Caco-2 (cell line): ENCODE measurements at regions not wholly inside any gene's neighbourhood (a gene's known extent, or its start where the extent isn't known, plus 50 kb on each side); places are given as distances from the start of the nearest gene placed in this dataset.

Source experiments
- BruUV-seq: library from RNA; stranded (reverse); fragments of 400-500 nt; replicated peaks from 2 replicates; lab custom pipeline; 2021; lab: Mats Ljungman, UMichigan
- CTCF ChIA-PET: fragments of 300-600 bp; sonication (Branson Sonifier 250); formaldehyde crosslinking; loops from one replicate; lab custom pipeline; 2022; ENCODE audit warnings: antibody characterized with exemption; lab: Charles Lee
- POLR2A ChIA-PET: fragments of 300-600 bp; sonication (Branson Sonifier 250); formaldehyde crosslinking; loops from one replicate; lab custom pipeline; 2022; ENCODE audit warnings: antibody characterized with exemption; lab: Charles Lee
- DNase-seq, 2 experiments: peaks; one replicate each; pipeline versions ENCODE4 v3.0.0 to v3.0.0-alpha.2; 2020 to 2022
- H3K27me3 ChIP-seq: replicated peaks from 2 replicates; pipeline ENCODE4 v1.6.0; 2011; ENCODE audit warnings: low read length; ENCODE audit not compliant: control insufficient read depth, insufficient read depth
- H3K36me3 ChIP-seq: 2 replicates; pipeline ENCODE4 v1.5.1; 2011; ENCODE audit warnings: low read length; ENCODE audit not compliant: control insufficient read depth, insufficient read depth
- H3K4me1 ChIP-seq: fragments of 250-450 bp; sonication (Bioruptor Pico); 2 replicates; pipeline ENCODE4 v1.5.1; 2020; ENCODE audit warnings: mild to moderate bottlenecking
- H3K4me3 ChIP-seq: 2 replicates; pipeline ENCODE4 v1.5.1; 2011; ENCODE audit warnings: low read depth, mild to moderate bottlenecking, control low read depth, low read length
- H3K9me3 ChIP-seq: fragments of 250-450 bp; sonication (Bioruptor Pico); 2 replicates; pipeline ENCODE4 v1.5.1; 2020; ENCODE audit warnings: mild to moderate bottlenecking, moderate library complexity
- H3K27ac Mint-ChIP-seq: one replicate; pipeline ENCODE4 v1.8.0; 2022; ENCODE audit warnings: mixed read lengths; ENCODE audit not compliant: unreplicated experiment
- H3K27me3 Mint-ChIP-seq: one replicate; pipeline ENCODE4 v1.8.0; 2022; ENCODE audit warnings: mixed read lengths; ENCODE audit not compliant: insufficient read depth, unreplicated experiment
- H3K36me3 Mint-ChIP-seq: one replicate; pipeline ENCODE4 v1.8.0; 2022; ENCODE audit warnings: mild to moderate bottlenecking, mixed read lengths; ENCODE audit not compliant: insufficient read depth, unreplicated experiment
- H3K4me1 Mint-ChIP-seq: one replicate; pipeline ENCODE4 v1.8.0; 2022; ENCODE audit warnings: low read depth, mixed read lengths; ENCODE audit not compliant: unreplicated experiment
- H3K4me3 Mint-ChIP-seq: one replicate; pipeline ENCODE4 v1.8.0; 2022; ENCODE audit warnings: mild to moderate bottlenecking, moderate library complexity, mixed read lengths; ENCODE audit not compliant: unreplicated experiment
- H3K9me3 Mint-ChIP-seq: one replicate; pipeline ENCODE4 v1.8.0; 2022; ENCODE audit warnings: mixed read lengths; ENCODE audit not compliant: unreplicated experiment
- intact Hi-C: fragments of 100-400 bp; cut with micrococcal nuclease; formaldehyde crosslinking; loops from one replicate; pipeline ENCODE4 v1.10.0; 2022; ENCODE audit not compliant: unreplicated experiment
- TF ChIP-seq, protein P1 (sequence below), 2 experiments: fragments of 200-600 bp in 1 of 2; IDR thresholded peaks; 1 replicate in 1 of 2; 2 replicates in 1 of 2; pipeline versions ENCODE4 v1.5.1 to v1.8.0; 2011 to 2022; ENCODE audit warnings: antibody characterized with exemption in 1 of 2, control low read depth in 1 of 2, inconsistent platforms in 1 of 2, low read depth in 1 of 2, low read length in 1 of 2, mild to moderate bottlenecking in 1 of 2, moderate library complexity in 1 of 2; ENCODE audit not compliant: insufficient read depth in 1 of 2, severe bottlenecking in 1 of 2, unreplicated experiment in 1 of 2

DNA sequence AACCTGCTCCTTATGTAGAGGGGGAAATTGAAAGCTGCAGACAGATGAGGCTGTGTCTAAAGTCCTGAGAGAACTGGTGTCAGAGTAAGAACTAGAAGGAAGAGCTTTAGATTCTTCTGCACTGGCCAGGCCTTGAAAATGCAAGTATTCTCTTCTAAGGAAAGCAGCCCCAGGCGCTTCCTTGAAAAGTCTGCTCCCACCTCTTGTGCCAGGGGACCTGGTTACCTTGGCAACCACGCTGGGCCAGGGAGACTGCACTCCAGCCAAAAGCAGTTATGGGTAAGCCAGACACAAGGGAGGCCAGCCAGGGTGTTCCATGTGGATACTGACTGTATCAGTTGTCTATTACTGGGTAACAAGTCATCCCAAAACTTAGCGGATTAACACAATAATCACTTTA lies 228.6 kb upstream of the SDK2 start:
- Histone ChIP-seq H3K9me3 (no peaks in the 10 kb centered on the region), H3K4me3 (no peak overlapping the region), H3K27me3 (no peaks in the 10 kb centered on the region), H3K36me3 (no peaks in the 10 kb centered on the region), H3K4me1 (no peaks in the 10 kb centered on the region)
- H3K4me1 Mint-ChIP-seq, result peaks cover 6% of the 10 kb centered on the region
- DNase-seq, result no peak
- no TSS peak for BruUV-seq
- intact Hi-C loops, result no loop called here
- TF ChIP-seq, protein P1, sequence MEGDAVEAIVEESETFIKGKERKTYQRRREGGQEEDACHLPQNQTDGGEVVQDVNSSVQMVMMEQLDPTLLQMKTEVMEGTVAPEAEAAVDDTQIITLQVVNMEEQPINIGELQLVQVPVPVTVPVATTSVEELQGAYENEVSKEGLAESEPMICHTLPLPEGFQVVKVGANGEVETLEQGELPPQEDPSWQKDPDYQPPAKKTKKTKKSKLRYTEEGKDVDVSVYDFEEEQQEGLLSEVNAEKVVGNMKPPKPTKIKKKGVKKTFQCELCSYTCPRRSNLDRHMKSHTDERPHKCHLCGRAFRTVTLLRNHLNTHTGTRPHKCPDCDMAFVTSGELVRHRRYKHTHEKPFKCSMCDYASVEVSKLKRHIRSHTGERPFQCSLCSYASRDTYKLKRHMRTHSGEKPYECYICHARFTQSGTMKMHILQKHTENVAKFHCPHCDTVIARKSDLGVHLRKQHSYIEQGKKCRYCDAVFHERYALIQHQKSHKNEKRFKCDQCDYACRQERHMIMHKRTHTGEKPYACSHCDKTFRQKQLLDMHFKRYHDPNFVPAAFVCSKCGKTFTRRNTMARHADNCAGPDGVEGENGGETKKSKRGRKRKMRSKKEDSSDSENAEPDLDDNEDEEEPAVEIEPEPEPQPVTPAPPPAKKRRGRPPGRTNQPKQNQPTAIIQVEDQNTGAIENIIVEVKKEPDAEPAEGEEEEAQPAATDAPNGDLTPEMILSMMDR (IDR thresholded peaks at IDR 0.05; ENCODE audit: insufficient read depth in 1 of 2, low read depth in 1 of 2, low read length in 1 of 2, severe bottlenecking in 1 of 2, unreplicated experiment in 1 of 2), result no peak
- no peaks in the 10 kb centered on the region for H3K36me3 Mint-ChIP-seq
- H3K27me3 Mint-ChIP-seq, result no peaks in the 10 kb centered on the region
- ChIA-PET POLR2A (no interaction called here), CTCF (no interaction called here)
- no peak overlapping the region for H3K27ac Mint-ChIP-seq
- no peaks in the 10 kb centered on the region for H3K9me3 Mint-ChIP-seq
- H3K4me3 Mint-ChIP-seq, result no peak overlapping the region

DNA sequence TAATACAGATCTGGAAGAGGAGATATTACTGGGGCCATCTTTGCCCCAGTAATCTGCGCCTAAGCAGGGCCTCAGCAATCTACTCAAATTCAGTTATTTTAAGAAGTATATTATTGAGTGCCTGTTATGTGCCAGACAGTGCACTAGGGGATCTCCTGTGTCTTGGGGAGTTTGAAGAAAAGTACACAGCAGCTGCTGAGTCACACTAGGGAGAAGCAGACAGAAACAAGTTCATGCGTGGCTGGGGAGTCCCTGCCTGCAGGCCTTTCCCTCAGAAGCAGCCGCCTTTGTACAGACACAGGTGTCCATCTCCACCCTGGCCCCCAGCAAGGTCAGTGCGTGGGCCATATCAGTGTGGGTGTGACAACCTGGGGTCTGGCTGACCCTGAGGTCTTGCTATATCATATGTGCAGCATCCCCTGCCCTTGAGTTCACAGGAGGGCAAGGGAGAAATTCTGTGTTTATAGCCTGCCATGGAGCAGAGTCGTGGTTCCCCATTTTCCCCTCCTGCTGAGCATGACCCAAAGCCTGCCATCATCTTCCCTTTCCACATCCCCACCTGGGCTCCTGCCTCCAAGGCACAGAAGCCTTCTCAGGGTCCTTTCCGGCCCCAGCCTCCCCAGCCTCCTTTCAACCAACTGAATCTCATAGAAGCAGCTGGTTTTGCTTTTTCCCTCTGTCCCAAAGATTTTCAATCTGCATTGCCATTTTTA lies 229.9 kb upstream of the SDK2 start:
- intact Hi-C loops, result no loop called here
- Mint-ChIP-seq H3K27me3 (peaks cover 3% of the 10 kb centered on the region), H3K27ac (no peak overlapping the region), H3K4me3 (no peak overlapping the region), H3K9me3 (no peaks in the 10 kb centered on the region), H3K36me3 (no peaks in the 10 kb centered on the region), H3K4me1 (peaks cover 6% of the 10 kb centered on the region)
- CTCF ChIA-PET, result interaction anchor here (0.7 kb wide), 2 partner anchors 19 to 232 kb away, joined by 3 read pairs; no protein-coding TSS in a partner anchor
- no peaks in the 10 kb centered on the region for H3K4me1 ChIP-seq
- H3K36me3 ChIP-seq, result no peaks in the 10 kb centered on the region
- H3K4me3 ChIP-seq, result no peak overlapping the region
- no peaks in the 10 kb centered on the region for H3K9me3 ChIP-seq
- POLR2A ChIA-PET, result no interaction called here
- TF ChIP-seq, protein P1 (IDR thresholded peaks at IDR 0.05; ENCODE audit: insufficient read depth in 1 of 2, low read depth in 1 of 2, low read length in 1 of 2, severe bottlenecking in 1 of 2, unreplicated experiment in 1 of 2), result no peak
- no TSS peak for BruUV-seq
- DNase-seq, result no peak
- H3K27me3 ChIP-seq, result no peaks in the 10 kb centered on the region

DNA sequence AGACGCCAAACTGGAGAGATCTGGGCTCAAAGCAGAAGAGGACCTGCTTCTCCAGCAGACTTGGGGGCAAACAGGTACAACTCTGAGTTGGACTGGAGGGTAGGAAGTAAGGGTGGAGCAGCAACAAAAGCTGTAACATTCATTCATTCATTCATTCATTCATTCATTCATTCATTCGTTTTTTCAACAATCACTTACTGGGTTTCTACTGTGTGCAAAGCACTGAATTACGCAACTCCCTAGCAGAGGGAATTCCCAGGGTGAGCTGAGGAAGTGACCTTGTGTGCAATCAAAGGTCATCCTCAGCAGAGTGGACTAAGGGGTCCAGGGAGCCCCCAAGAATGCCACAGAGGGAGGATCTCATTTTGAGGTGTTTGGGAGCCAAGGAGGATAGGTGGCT lies 231.1 kb upstream of the SDK2 start:
- TF ChIP-seq, protein P1 (IDR thresholded peaks at IDR 0.05; ENCODE audit: insufficient read depth in 1 of 2, low read depth in 1 of 2, low read length in 1 of 2, severe bottlenecking in 1 of 2, unreplicated experiment in 1 of 2), result no peak
- H3K9me3 ChIP-seq, result no peaks in the 10 kb centered on the region
- peaks cover 3% of the 10 kb centered on the region for H3K27me3 Mint-ChIP-seq
- H3K4me3 ChIP-seq, result no peak overlapping the region
- no peaks in the 10 kb centered on the region for H3K36me3 Mint-ChIP-seq
- no peaks in the 10 kb centered on the region for H3K36me3 ChIP-seq
- no peak overlapping the region for H3K4me3 Mint-ChIP-seq
- no peak for DNase-seq
- intact Hi-C loops, result no loop called here
- H3K27ac Mint-ChIP-seq, result no peak overlapping the region
- no TSS peak for BruUV-seq
- ChIA-PET CTCF (no interaction called here), POLR2A (no interaction called here)
- H3K4me1 ChIP-seq, result no peaks in the 10 kb centered on the region
- H3K4me1 Mint-ChIP-seq, result peaks cover 6% of the 10 kb centered on the region
- H3K9me3 Mint-ChIP-seq, result no peaks in the 10 kb centered on the region
- no peaks in the 10 kb centered on the region for H3K27me3 ChIP-seq
